HL-60 (cell line): ENCODE measurements at regions not wholly inside any gene's neighbourhood (a gene's known extent, or its start where the extent isn't known, plus 50 kb on each side); places are given as distances from the start of the nearest gene placed in this dataset.
A peak's percentile ranks its signal among the peaks of the same experiment; 100 is the strongest.

Experiments
- DNase-seq, 2 experiments: peaks; one replicate each; pipeline ENCODE4 v3.0.0-alpha.2; 2010 to 2020; ENCODE audit warnings: low read depth in 1 of 2, low spot score in 1 of 2
- H3K27ac ChIP-seq: fragments of 250-450 bp; sonication (Bioruptor Pico); replicated peaks from 2 replicates; pipeline ENCODE4 v1.5.1; 2020; ENCODE audit warnings: mild to moderate bottlenecking, moderate library complexity
- H3K27me3 ChIP-seq: fragments of 250-450 bp; sonication (Bioruptor Pico); 2 replicates; pipeline ENCODE4 v1.5.1; 2021; ENCODE audit warnings: mild to moderate bottlenecking, moderate library complexity; ENCODE audit not compliant: insufficient read depth, poor library complexity, severe bottlenecking
- H3K4me3 ChIP-seq: replicated peaks from 2 replicates; pipeline ENCODE4 v1.5.1; 2011; ENCODE audit warnings: mild to moderate bottlenecking, control low read depth, low read length; ENCODE audit not compliant: insufficient read depth
- GABPA ChIP-seq: IDR thresholded peaks from 2 replicates; pipeline ENCODE4 v1.6.1; 2012; ENCODE audit warnings: low read depth
- POLR2AphosphoS5 ChIP-seq: IDR thresholded peaks from 2 replicates; pipeline ENCODE4 v1.6.1; 2012; ENCODE audit warnings: low read depth
- SPI1 ChIP-seq: IDR thresholded peaks from 2 replicates; pipeline ENCODE4 v1.6.1; 2012; ENCODE audit warnings: low read depth, mild to moderate bottlenecking, borderline replicate concordance
- TF ChIP-seq, protein P1 (sequence below): IDR thresholded peaks from 2 replicates; pipeline ENCODE4 v1.6.1; 2012; ENCODE audit warnings: low read depth; ENCODE audit not compliant: insufficient replicate concordance
- TF ChIP-seq, protein P2 (sequence below): IDR thresholded peaks from one replicate; pipeline ENCODE4 v1.5.1; 2011; ENCODE audit warnings: low read length, control low read depth, inconsistent platforms; ENCODE audit not compliant: insufficient read depth

DNA sequence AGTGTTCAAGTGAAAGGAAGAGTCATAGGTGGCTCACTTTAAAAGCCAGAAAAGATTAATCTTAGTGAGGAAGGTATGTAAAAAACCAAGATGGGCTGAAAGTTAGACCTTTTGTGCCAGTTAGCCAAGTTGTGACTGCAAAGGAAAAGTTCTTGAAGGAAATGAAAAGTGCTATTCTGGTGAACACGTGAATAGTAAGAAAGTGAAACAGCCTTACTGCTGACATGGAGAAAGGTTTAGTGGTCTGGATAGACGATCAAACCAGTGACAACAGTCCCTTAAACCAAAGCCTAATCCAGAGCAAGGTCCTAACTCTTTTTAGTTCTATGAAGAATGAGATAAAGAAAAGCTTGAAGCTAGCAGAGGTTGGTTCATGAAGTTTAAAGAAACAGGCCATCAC is 106.4 kb downstream of the CTH start:
- no peak for DNase-seq
- TF ChIP-seq, protein P1, sequence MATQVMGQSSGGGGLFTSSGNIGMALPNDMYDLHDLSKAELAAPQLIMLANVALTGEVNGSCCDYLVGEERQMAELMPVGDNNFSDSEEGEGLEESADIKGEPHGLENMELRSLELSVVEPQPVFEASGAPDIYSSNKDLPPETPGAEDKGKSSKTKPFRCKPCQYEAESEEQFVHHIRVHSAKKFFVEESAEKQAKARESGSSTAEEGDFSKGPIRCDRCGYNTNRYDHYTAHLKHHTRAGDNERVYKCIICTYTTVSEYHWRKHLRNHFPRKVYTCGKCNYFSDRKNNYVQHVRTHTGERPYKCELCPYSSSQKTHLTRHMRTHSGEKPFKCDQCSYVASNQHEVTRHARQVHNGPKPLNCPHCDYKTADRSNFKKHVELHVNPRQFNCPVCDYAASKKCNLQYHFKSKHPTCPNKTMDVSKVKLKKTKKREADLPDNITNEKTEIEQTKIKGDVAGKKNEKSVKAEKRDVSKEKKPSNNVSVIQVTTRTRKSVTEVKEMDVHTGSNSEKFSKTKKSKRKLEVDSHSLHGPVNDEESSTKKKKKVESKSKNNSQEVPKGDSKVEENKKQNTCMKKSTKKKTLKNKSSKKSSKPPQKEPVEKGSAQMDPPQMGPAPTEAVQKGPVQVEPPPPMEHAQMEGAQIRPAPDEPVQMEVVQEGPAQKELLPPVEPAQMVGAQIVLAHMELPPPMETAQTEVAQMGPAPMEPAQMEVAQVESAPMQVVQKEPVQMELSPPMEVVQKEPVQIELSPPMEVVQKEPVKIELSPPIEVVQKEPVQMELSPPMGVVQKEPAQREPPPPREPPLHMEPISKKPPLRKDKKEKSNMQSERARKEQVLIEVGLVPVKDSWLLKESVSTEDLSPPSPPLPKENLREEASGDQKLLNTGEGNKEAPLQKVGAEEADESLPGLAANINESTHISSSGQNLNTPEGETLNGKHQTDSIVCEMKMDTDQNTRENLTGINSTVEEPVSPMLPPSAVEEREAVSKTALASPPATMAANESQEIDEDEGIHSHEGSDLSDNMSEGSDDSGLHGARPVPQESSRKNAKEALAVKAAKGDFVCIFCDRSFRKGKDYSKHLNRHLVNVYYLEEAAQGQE: no peak
- TF ChIP-seq POLR2AphosphoS5 (no peak), GABPA (no peak), SPI1 (no peak)
- TF ChIP-seq, protein P2, sequence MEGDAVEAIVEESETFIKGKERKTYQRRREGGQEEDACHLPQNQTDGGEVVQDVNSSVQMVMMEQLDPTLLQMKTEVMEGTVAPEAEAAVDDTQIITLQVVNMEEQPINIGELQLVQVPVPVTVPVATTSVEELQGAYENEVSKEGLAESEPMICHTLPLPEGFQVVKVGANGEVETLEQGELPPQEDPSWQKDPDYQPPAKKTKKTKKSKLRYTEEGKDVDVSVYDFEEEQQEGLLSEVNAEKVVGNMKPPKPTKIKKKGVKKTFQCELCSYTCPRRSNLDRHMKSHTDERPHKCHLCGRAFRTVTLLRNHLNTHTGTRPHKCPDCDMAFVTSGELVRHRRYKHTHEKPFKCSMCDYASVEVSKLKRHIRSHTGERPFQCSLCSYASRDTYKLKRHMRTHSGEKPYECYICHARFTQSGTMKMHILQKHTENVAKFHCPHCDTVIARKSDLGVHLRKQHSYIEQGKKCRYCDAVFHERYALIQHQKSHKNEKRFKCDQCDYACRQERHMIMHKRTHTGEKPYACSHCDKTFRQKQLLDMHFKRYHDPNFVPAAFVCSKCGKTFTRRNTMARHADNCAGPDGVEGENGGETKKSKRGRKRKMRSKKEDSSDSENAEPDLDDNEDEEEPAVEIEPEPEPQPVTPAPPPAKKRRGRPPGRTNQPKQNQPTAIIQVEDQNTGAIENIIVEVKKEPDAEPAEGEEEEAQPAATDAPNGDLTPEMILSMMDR: no peak
- no peak overlapping the region for H3K27ac ChIP-seq
- no peaks in the 10 kb centered on the region for H3K27me3 ChIP-seq
- H3K4me3 ChIP-seq: no peak overlapping the region

DNA sequence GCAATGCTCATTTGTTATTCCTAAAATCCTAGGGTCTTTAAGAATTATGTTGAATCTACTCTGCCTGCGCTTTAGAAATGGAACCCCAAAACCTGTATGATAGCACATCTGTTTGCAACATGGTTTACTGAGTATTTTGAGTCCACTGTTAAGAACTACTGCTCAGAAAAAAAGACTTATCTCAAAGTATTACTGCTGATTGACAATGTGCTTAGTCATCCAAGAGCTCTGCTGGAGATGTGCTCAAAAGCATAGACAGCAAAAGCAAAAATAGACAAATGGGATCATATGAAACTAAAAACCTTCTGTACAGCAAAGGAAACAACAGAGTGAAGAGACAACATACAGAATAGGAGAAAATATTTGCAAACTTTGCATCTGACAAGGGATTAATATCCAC is 107.0 kb downstream of the CTH start:
- Histone ChIP-seq H3K4me3 (no peak overlapping the region), H3K27ac (no peak overlapping the region), H3K27me3 (no peaks in the 10 kb centered on the region)
- DNase-seq: no peak
- TF ChIP-seq SPI1: no peak
- TF ChIP-seq, protein P2: no peak
- TF ChIP-seq GABPA: no peak
- TF ChIP-seq, protein P1: no peak
- TF ChIP-seq POLR2AphosphoS5: no peak

DNA sequence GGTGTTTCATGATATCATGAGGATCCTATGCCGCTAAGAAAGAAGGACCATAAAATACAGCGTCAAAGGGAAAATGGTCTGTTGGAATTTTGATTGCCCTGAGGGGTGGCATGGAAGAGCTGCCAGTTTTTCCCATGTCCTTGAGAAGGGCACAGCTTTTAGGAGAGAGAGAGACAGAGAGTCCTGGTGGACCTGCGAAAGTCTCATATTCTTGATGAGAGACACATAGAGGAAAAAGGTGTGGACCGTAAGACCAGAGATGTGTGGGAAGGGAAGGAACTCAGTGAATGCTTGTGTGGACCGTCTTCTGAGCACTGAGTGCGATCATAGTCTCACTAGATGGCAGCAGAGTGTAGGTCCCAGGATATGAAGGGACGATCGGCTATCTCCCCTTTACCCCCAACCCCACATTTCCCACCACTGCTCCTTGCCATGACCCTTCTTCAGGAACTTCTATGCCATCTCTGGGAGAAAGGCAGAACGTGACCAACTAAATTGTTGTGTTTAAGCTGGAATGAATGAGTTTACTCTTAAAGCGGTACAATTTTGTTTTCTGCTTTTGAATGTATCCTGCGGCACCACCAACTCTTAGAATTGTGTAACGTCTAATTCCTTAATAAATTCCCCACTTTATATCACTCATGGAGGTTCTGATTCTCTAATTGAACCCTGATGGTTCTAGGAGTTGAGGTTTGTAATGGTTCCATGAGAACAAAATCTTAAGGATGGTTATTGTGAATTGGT is 117.7 kb downstream of the CTH start:
- TF ChIP-seq, protein P1: no peak
- TF ChIP-seq, protein P2: peak; percentile 57
- Histone ChIP-seq H3K4me3 (no peak overlapping the region), H3K27ac (no peak overlapping the region), H3K27me3 (no peaks in the 10 kb centered on the region)
- DNase-seq: peak in 1 of 2 experiments; percentile 12
